Left renal cortex interstitium (tissue), 4 donors: ENCODE measurements at regions not wholly inside any gene's neighbourhood (a gene's known extent, or its start where the extent isn't known, plus 50 kb on each side); places are given as distances from the start of the nearest gene placed in this dataset.

Experiments used
- DNase-seq, 4 donors: peaks; one replicate each; pipeline ENCODE4 v3.0.0-alpha.2; 2013; ENCODE audit warnings: low read depth in 4 of 4, low spot score in 2 of 4, missing footprints in 1 of 4

GRCh38 chr3:80543154-80543553 is 775.4 kb upstream of the ROBO1 start:
- no peak for DNase-seq

- DNase-seq, result no peak
These were observed 774.7 kb upstream of the ROBO1 start for GRCh38 chr3:80542456-80542855.

- DNase-seq, result no peak
These were observed 769.9 kb upstream of the ROBO1 start for GRCh38 chr3:80537680-80538079.

- no peak for DNase-seq
These were observed 767.5 kb upstream of the ROBO1 start for GRCh38 chr3:80535286-80535685.

GRCh38 chr3:80533553-80533952 is 765.8 kb upstream of the ROBO1 start:
- no peak for DNase-seq

GRCh38 chr3:80526153-80526552 is 758.4 kb upstream of the ROBO1 start:
- DNase-seq, result no peak

- no peak for DNase-seq
These were observed 753.3 kb upstream of the ROBO1 start for GRCh38 chr3:80521081-80521480.

- no peak for DNase-seq
These were observed 751.6 kb upstream of the ROBO1 start for GRCh38 chr3:80519436-80519835.

GRCh38 chr3:80496452-80496851 is 728.7 kb upstream of the ROBO1 start:
- DNase-seq, result no peak

GRCh38 chr3:80492162-80492561 is 724.4 kb upstream of the ROBO1 start:
- DNase-seq, result no peak

GRCh38 chr3:80472961-80473360 is 705.2 kb upstream of the ROBO1 start:
- no peak for DNase-seq

GRCh38 chr3:80472459-80472858 is 704.7 kb upstream of the ROBO1 start:
- no peak for DNase-seq

GRCh38 chr3:80470433-80470832 is 702.6 kb upstream of the ROBO1 start:
- no peak for DNase-seq

GRCh38 chr3:80465746-80466145 is 697.9 kb upstream of the ROBO1 start:
- no peak for DNase-seq

- DNase-seq, result no peak
These were observed 683.6 kb upstream of the ROBO1 start for GRCh38 chr3:80451393-80451792.

- no peak for DNase-seq
These were observed 677.8 kb upstream of the ROBO1 start for GRCh38 chr3:80445641-80446040.

- no peak for DNase-seq
These were observed 677.3 kb upstream of the ROBO1 start for GRCh38 chr3:80445053-80445452.

GRCh38 chr3:80439490-80439889 is 671.7 kb upstream of the ROBO1 start:
- DNase-seq, result peak in 2 of 4 donors; percentile 6

GRCh38 chr3:80434366-80434765 is 666.6 kb upstream of the ROBO1 start:
- no peak for DNase-seq

GRCh38 chr3:80424951-80425350 is 657.2 kb upstream of the ROBO1 start:
- DNase-seq, result no peak

GRCh38 chr3:80408030-80408721 is 640.4 kb upstream of the ROBO1 start:
- DNase-seq, result peak in 1 of 4 donors; percentile 2

- DNase-seq, result no peak
These were observed 637.8 kb upstream of the ROBO1 start for GRCh38 chr3:80405618-80406017.

- no peak for DNase-seq
These were observed 627.2 kb upstream of the ROBO1 start for GRCh38 chr3:80395023-80395422.
